SH-SY5Y (cell line): ENCODE measurements at regions not wholly inside any gene's neighbourhood (a gene's known extent, or its start where the extent isn't known, plus 50 kb on each side); places are given as distances from the start of the nearest gene placed in this dataset.

Experiments used
- GATA2 ChIP-seq: IDR thresholded peaks from 2 replicates; pipeline ENCODE4 v1.6.1; 2011; ENCODE audit warnings: mild to moderate bottlenecking, low read depth, low read length
- GATA3 ChIP-seq: IDR thresholded peaks from 2 replicates; pipeline ENCODE4 v1.6.1; 2011; ENCODE audit warnings: low read depth, mild to moderate bottlenecking, low read length, moderate library complexity

DNA sequence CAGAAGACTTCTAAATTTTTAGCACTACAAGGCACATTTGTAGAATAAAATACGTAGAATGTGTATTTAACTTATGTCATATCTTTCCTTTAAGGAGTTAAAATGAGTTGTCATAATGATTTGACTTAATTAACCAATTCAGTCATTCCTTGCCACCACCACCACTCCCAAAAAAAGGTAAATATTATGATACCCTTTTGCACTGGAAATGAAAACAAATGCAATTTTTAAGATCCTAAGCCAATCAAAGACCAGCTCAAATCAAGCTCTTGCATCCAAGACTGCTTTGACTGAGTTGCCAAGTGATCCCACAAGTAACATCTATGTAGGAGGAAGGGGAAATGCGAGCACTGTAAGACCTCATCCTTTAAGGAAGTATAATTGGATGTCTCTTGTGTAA, 426.6 kb upstream of the ATP11B start:
- no peak for TF ChIP-seq GATA3
- no peak for TF ChIP-seq GATA2

DNA sequence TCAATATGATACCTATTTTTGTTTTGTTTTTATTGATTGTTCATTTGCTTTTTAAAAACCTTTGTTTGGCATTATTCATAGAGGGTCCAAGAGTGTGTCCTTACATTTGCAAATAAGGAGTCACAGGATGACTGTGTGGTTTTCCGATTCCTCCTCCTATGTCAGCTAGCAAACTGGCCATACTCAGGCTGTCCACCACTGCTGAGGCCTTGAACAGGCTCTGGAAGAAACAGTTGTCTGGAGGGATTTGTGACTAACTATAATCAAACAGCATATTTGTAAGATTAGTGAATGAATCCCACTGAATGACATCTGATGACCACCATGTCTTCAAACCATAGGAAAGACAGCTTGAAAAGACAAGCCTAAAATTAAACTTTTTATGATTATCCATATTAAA, 423.4 kb upstream of the ATP11B start:
- TF ChIP-seq GATA2, result no peak
- no peak for TF ChIP-seq GATA3

DNA sequence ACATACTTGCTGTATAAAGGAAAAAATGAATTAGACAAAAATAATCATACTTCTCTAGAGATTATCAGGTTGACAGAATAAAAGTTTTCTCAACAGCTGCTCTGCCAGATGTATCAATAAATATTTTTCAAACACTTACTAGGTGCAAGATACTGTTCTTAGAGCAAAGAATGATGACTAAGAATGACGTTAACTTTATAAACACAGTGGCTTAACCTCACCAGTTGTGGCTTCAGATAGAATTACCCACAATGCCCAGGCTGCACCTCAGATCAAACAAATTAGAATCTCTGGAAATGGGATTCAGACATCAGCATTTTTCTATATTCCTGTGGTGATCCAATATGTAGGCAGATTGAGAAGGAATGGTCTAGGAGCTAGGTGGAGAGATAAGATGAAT, 422.4 kb upstream of the ATP11B start:
- TF ChIP-seq GATA3, result no peak
- TF ChIP-seq GATA2, result no peak

DNA sequence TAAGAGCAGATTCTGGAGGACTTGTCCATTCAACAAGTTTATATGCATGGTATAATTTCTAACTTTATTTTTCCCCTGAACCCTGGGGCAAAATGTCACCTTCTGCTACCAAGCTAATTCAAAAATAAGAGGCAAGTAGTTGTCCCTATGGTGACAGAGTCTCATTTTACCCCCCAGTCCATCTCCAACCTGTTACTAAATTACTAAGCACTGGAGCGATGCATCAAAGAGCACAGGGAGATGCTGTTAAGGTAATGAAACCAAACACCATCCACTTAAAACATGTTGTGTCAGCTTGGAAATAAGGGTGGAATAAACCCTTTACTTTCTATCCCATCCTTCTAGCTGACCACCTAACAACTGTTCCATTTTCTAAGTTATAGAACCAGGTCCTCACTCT, 417.4 kb upstream of the ATP11B start:
- TF ChIP-seq GATA3 (no peak), GATA2 (no peak)

DNA sequence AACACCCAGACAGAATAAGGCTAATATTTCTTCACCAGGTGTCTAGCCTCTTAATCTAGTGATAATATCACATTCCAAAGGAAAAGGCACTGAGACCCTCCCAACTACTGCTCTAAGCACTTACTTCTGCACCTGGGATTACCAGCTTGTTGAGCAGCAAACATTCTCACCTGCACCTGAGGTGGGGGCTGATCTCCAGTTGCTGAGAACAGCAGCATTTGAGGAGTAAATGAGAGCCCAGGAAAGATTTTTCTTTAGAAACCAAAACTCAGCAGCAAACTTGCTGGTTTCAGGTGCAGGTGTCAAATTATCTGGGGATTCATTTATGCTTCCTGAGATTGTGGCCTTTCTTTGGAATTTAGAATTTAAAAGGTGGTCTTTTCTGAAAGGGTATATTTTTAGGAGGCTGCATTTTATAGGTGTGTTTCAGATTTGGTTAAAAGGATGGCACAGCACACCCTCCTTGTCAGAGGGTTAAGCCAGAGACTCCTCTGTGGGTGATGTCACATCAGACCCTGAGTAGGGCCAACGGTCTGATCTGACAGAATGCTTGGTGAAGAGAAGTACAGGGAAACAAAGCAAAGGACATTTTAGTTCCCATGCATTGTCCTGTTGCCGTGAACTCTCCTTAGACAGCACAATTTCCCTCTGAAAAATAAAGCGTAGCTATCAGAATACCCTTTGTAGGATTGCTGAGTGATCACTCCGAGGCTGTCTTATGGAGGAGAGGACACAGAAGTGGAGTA, 411.0 kb upstream of the ATP11B start:
- TF ChIP-seq GATA2, result no peak
- no peak for TF ChIP-seq GATA3

DNA sequence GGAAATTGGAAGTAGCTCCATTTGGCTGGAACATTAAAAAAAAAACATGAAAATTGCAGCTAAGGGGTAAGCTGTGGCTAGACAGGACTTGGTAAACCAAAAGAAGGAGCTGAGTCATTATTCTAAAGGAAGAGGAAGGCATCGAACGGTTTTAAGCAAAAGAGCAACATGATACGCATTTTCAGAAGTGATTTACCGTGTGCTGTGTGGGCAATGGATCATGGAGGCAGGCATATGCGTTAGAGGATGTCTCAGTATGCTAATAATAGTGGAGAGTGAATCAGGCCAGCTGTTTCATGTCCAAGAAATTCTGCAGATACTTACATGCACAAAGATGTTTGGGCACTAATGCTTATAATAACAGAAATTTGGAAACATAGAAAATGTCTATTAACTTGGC, 409.1 kb upstream of the ATP11B start:
- TF ChIP-seq GATA3 (no peak), GATA2 (no peak)

DNA sequence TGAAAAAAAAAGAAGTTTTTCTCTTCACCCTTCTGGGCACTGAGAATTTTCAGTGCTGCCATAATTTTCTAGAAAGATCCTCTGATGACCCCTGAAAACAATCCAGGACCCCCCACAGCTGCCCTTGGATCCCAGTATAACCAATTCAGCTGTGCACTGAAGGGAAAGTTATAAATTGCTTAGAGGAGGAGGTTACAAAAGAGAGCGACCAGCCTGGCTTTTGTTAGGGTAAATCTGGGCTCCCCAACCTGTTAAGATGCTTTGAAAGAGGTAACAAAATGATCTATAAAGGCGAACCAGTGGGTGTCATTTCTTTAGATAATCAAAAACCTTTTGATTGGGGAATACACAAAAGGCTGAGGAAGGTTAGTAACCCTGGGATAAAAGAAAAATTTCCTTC, 407.9 kb upstream of the ATP11B start:
- no peak for TF ChIP-seq GATA3

DNA sequence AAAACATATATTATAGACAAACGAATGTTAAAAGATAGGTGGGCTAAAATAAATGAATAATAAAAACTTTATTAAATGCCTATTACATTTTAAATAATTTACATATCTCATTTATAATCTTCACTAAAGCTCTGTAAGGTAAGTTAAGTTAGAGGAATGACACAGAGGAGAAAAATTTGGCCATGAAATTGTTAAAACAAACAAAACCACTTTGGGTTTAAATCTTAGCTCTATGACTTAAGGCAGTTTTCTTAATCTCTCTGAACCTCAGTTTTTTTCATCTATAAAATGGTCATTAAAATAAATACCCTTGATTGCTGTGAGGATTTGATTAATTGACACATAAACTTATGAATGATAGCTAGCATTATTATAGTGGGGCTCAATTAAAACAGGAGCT, 404.8 kb upstream of the ATP11B start:
- no peak for TF ChIP-seq GATA3
- TF ChIP-seq GATA2, result no peak

DNA sequence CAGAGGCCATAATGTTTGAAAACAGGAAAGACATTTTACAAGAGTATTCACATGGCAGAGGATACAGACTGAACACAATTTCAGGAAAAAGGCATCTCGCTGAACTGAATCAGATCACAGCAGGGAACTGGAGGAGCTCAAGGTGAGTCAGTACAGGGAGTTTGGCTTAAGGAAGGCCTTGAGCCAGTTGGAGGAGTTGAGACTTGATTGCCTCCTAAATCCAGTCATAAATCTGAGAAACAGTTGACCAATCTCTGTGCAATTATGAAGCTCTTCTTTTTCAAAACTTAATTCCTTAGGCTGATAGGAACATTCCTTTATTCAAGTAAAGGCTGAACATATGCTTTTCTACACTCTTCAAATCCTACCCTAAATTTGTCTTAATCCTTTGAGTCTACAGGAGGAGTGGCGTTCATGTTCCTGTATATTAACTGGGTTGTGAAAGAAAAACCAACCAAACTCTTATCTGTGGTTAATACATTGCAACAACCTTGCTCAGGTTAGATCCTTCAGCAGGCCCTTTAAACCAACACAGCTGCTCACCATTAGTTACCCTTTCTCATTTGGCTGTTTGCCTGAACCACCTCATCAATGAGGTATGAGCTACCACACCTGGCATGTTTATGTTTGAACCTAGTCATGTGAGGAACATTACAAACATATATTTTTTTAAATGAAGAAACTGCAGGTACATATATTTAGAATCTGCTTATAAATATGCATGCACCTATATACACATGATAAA, 404.1 kb upstream of the ATP11B start:
- no peak for TF ChIP-seq GATA3
- TF ChIP-seq GATA2, result no peak

DNA sequence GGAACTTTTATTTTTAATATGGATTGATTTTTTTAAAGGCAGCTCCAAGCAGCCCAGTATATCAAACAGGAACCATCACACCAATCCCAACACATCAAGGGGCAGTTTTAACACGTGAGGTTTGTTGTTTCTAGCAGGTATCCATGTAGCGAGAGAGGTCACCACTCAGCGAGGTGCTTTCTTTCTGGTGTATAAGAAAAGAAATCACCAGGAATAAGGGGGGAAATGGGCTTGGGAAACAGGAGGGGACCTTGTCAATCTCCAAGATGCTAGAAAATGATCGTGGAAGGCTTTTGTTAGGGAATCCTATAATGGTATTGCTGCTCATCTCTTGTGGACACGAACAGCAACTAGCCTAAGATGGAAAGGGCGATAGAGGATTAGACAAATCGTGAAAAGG, 402.9 kb upstream of the ATP11B start:
- TF ChIP-seq GATA3, result no peak
- no peak for TF ChIP-seq GATA2

DNA sequence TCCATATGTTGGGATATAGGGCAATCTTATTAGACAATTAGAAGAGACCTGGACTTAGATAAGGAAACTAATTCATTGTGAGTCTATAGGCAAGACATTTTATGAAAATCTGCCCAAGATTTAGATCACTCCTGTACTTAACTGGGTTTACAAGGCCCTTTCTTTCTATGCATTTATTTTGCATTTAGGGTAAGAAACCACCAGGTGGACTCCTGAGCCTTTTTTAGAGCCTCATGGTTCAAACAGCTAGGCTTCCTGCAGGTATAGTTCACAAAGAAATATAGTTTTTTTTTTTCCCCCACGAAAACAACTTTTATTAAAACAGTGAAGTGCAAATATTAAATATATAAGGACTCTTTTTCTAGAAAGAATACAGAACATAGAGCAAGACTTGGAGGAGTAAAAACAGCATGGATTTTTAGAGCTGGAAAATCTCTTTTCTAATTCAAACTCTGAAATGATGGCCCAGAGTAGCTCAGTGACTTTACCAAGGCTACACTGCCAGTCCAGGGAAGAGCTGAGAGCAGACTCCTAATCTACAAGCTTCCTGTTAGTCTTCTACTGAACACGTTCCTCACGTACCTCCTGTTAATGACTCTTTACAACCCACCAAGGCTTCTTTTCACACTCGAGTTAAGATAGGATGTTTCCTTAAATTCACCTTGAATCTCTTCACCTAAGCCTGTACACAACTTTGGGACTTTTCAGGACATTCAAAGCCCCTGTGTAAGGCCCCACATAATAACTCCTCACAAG, 400.9 kb upstream of the ATP11B start:
- TF ChIP-seq GATA2 (no peak), GATA3 (no peak)

DNA sequence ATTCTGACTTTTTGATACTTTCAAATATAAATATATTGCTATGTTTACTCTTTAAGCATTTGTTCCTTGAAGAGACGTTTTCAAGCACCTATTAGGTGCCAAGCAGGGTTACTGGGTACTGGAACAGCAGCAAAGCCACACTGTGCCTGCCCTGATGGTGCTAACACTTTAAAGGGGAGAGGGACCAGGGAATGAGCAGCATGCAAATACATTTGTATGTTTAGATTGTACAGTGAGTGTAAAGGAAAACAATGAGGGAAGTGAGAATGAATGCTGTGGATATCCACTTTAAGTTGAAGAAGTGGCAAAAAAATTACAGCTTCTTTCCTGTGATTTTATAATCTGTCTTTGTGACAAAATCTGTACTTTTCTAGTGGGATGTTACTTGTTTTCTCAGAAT, 400.2 kb upstream of the ATP11B start:
- TF ChIP-seq GATA3 (no peak), GATA2 (no peak)

DNA sequence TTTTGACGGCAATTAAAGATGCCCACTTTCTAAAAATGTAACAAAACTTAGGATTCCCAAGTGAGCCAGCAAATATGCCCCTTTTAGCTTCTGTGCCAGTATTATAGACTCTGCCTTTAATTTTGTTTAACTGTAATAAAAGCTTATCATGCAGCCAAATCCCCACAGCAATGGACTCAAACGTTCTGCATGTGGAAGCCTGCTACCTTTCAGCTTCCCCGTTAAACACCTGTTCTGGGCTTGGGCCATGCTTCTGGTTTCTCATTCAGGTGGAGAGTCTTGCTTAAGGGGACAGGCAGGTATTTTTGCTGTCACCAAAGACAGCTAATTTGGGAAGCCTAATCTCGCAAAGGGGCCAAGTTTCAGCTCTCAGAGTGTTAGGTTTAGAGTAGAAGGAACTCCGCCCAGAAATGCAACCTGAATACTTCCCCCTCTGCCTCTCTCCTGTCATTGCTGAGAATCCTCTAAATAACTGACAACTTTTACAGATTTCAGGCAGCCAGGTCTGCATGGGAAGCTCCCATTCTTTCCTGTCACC, 399.4 kb upstream of the ATP11B start:
- TF ChIP-seq GATA2 (no peak), GATA3 (no peak)

DNA sequence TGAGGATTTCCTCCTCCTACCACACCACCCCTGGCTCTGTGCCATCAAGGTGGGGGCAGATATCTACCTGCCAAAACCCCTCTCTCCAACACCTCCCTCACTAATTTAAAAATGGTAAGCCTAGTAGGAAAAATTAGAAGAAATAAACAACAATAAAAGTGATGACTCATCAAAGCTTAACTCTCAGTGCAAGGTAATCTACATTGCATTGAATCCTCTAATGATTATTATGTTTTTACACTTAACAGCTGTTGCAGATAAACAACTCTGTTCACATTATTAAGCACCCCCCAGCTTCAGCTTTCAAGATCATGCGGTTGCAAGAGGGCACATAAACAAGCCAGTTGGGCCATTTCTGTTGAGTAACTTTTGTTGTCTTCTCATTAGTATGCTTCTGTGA, 396.1 kb upstream of the ATP11B start:
- no peak for TF ChIP-seq GATA2
- TF ChIP-seq GATA3, result no peak
